GM12864 (cell line): ENCODE measurements at regions not wholly inside any gene's neighbourhood (a gene's known extent, or its start where the extent isn't known, plus 50 kb on each side); places are given as distances from the start of the nearest gene placed in this dataset.

ENCODE experiments used
- DNase-seq: peaks from one replicate; pipeline ENCODE4 v3.0.0-alpha.2; 2011; ENCODE audit warnings: low read depth
- H3K4me3 ChIP-seq: 2 replicates; pipeline ENCODE4 v1.5.1; 2011; ENCODE audit warnings: mild to moderate bottlenecking, low read depth, low read length, control low read depth
- CTCF ChIP-seq: IDR thresholded peaks from 2 replicates; pipeline ENCODE4 v1.5.1; 2011; ENCODE audit warnings: low read depth, mild to moderate bottlenecking, moderate library complexity, low read length, control low read depth, inconsistent platforms; ENCODE audit errors: missing control alignments

- TF ChIP-seq CTCF: peak; percentile 72
- peak; percentile 5 for DNase-seq
- H3K4me3 ChIP-seq: no peak overlapping the region
These were observed 347.8 kb upstream of the PITX2 start for GRCh38 chr4:110970642-110971041.

GRCh38 chr4:110975338-110975737, 352.5 kb upstream of the PITX2 start:
- DNase-seq: no peak
- H3K4me3 ChIP-seq: no peak overlapping the region
- no peak for TF ChIP-seq CTCF

- no peak for DNase-seq
- no peak overlapping the region for H3K4me3 ChIP-seq
- TF ChIP-seq CTCF: no peak
These were observed 354.7 kb upstream of the PITX2 start for GRCh38 chr4:110977554-110977953.

- TF ChIP-seq CTCF: no peak
- H3K4me3 ChIP-seq: no peak overlapping the region
- DNase-seq: no peak
These were observed 355.9 kb upstream of the PITX2 start for GRCh38 chr4:110978761-110979160.

DNA sequence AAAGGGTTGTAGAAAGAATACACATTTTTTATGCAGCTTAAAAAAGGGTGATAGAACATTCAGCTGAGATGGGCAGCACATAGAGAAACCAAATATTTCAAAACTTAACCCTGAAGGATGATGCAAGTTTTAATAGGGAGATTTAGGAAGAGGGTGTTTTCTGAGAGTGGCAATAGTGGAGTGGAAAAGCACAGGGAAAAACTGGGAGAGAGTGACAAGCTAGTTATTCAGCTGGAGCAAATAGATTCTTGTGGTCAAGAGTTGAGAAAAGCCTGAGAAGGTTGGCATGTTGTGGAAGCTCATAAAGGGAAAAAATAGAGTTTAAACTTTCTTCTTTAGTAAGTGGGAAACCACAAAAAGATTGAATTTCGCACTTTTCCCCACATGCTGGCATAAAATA, 359.6 kb upstream of the PITX2 start:
- DNase-seq: no peak
- TF ChIP-seq CTCF: no peak
- H3K4me3 ChIP-seq: no peak overlapping the region

DNA sequence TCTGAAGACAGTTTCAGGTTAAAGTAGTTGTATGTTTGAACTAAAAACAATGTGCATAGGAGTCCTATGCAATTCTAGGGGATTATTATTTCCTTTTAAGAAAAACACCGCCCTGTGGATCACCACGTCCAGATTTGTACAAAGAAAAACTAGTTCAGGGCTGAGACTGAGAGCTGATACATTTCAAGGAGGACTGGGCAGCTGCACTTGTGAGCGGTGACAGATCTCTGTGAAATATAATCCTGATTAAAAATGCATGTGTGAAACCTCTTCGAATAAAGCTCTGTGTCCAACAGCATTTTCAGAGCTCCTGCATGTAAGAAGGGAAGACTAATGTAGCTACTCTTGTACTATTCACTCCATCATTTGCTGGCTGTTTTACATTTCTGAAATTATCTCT, 365.8 kb upstream of the PITX2 start:
- DNase-seq: no peak
- no peak for TF ChIP-seq CTCF
- no peak overlapping the region for H3K4me3 ChIP-seq

DNA sequence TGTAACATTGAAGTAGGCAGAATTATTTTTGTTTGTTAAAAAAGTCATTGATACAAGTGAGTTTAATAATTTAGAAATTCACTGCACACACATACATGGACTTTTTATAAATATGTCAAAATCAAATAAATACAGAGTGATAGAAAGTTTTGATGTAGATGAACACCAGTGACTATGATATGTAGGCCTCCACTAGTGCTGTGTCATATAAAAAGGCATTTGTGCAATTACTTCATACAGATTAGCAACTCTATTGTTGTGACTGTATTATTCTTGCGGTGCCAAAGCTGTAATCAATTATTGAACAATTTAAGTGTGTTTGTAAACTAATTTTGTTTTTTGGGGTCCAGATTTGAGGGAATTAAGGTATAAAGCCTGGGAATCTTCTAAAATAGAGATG, 366.2 kb upstream of the PITX2 start:
- no peak for TF ChIP-seq CTCF
- H3K4me3 ChIP-seq: no peak overlapping the region
- no peak for DNase-seq
